GM20000 (cell line): ENCODE measurements at regions not wholly inside any gene's neighbourhood (a gene's known extent, or its start where the extent isn't known, plus 50 kb on each side); places are given as distances from the start of the nearest gene placed in this dataset.

Experiments used
- DNase-seq: peaks from one replicate; pipeline ENCODE4 v3.0.0; 2012; ENCODE audit warnings: low spot score
- TF ChIP-seq, protein P1 (sequence below): IDR thresholded peaks from 2 replicates; pipeline ENCODE4 v1.5.1; 2012; ENCODE audit warnings: mild to moderate bottlenecking, control low read depth; ENCODE audit errors: extremely low read depth, missing control alignments

DNA sequence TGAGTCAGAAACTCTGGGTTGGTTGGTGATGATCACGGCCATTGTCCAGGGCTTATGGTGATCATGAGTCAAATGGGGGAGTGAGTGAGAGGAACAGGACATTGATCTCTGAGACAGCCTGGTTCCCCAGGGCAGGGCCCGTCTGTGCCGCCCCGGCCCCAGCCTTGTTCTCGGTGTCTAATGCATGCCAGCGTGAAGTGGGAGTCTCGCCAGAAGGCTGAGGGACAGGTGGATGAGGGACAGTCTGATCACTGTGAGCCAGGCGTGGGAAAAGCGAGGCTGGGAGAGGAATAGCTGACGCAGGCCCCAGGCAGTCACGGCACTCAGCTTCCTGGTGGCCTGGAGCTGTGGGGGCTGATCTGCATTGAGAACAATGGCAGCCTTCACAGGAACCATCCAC is 208.3 kb upstream of the HDAC4 start:
- no peak for DNase-seq
- TF ChIP-seq, protein P1, sequence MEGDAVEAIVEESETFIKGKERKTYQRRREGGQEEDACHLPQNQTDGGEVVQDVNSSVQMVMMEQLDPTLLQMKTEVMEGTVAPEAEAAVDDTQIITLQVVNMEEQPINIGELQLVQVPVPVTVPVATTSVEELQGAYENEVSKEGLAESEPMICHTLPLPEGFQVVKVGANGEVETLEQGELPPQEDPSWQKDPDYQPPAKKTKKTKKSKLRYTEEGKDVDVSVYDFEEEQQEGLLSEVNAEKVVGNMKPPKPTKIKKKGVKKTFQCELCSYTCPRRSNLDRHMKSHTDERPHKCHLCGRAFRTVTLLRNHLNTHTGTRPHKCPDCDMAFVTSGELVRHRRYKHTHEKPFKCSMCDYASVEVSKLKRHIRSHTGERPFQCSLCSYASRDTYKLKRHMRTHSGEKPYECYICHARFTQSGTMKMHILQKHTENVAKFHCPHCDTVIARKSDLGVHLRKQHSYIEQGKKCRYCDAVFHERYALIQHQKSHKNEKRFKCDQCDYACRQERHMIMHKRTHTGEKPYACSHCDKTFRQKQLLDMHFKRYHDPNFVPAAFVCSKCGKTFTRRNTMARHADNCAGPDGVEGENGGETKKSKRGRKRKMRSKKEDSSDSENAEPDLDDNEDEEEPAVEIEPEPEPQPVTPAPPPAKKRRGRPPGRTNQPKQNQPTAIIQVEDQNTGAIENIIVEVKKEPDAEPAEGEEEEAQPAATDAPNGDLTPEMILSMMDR, result no peak

DNA sequence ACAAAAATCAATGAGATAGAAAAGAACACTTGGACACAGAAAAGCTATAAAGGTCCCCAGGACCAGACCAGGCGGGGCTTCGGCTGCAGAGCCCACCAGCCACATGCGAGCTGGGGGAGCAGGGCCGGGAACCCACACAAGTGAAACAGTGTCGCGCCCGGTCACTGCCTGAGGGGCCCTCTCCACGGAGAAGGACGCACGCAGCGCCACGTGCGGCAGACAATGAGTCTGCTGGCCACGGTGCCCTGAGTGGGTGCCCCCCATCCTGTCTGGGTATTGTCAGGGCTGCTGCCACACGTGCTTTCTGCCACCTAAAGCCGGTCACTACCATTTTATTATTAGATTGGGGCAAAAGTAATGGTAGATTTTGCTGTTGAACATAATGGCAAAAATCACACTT is 207.9 kb upstream of the HDAC4 start:
- DNase-seq, result no peak
- TF ChIP-seq, protein P1, result no peak

DNA sequence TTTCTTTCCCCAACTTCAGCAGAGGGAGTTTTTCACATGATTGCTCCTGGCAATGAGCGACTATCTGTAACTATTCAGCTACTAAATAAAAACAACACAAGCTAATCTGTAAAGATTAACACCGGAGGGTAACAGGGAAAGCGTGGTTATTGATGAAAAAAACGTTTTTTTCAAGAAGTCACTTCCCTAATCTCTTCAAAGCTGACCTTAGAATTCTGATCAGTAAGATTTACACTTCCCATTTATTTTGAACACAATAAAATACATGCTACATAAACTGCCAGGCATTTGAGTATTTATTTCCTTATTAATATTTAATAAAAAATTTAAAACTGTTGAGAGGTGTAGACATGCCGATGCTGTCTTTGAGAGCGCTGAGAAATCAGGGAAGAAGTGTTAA is 207.4 kb upstream of the HDAC4 start:
- no peak for DNase-seq
- TF ChIP-seq, protein P1, result no peak

DNA sequence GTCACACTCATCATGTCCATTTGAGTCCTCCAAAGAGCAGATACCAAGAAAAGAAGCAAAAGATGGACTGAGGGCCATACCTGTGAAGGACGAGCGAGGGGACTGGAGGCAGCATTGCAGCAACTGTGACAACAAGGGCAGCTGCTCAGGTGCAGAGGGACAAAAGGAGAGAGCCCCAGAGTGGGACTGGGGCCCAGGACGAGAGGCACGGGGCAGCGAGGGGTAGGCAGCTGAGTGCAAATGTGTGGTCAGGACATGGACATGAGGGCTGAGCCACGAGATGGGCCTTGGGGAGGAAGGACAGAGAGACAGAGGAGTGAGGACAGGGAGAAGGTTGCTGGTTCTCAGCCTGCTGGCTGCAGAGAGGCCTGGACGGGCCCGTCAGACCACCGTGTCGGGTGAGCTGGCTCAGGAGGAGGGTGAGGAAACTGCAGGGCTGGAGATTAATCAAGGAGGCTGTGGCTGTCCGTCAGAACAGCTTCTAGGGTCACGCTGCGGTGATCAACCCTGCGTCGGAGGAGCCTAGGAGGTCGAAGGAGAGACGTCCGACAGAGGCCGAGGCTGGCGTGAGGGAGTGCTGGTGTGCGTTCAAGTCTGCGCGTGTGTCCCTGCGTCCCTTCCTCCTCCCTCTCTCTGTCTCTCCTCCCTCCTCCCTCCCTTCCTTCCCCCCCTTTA is 206.8 kb upstream of the HDAC4 start:
- TF ChIP-seq, protein P1, result no peak
- DNase-seq, result no peak

DNA sequence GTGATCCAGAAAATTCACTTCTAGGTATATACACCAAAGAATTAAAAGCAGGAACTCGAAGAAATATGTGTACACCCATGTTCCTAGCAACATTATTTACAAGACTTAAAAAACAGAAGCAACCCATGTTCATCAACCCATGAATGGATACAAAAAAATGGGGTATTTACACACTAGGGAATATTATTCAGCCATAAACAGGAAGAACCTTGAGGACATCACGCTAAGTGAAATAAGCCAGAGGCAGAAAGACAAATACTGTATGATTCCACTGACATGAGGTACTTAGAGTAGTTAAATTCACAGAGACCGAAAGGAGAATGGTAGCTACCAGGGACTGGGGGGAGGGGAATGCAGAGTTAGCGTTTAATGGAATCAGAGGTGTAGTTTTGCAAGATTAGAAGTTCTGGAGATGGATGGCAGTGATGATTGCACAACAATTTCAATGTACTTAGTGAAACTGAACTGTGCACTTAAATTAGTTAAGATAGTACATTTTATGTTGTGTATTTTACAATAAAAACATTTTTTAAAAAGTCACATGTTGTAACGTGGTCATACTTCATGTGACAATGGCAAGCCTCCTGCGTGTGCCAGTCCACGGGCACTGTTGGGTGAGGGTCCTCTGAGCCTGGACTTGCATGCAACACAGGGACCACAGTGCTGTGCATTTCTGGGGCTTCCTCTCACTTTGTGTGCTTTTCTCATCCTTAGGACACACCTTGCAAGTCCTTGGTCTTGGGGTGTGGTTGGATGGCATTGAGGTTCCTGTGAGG is 206.1 kb upstream of the HDAC4 start:
- no peak for DNase-seq

GRCh38 chr2:239605976-239606375 is 205.2 kb upstream of the HDAC4 start:
- DNase-seq, result no peak
- TF ChIP-seq, protein P1, result no peak

More for the DNA sequence above, 206.1 kb upstream of the HDAC4 start:
- TF ChIP-seq, protein P1, result no peak

- TF ChIP-seq, protein P1, result no peak
- no peak for DNase-seq
Measured at GRCh38 chr2:239605409-239605808, 204.6 kb upstream of the HDAC4 start.
